HG03097 (cell line): ENCODE measurements at regions not wholly inside any gene's neighbourhood (a gene's known extent, or its start where the extent isn't known, plus 50 kb on each side); places are given as distances from the start of the nearest gene placed in this dataset.
A peak's percentile ranks its signal among the peaks of the same experiment; 100 is the strongest.

Experiments
- ATAC-seq: cut with Tn5 transposase; IDR thresholded peaks from one replicate; pipeline ENCODE4 v1.9.1; 2021; ENCODE audit not compliant: unreplicated experiment, low FRiP score

DNA sequence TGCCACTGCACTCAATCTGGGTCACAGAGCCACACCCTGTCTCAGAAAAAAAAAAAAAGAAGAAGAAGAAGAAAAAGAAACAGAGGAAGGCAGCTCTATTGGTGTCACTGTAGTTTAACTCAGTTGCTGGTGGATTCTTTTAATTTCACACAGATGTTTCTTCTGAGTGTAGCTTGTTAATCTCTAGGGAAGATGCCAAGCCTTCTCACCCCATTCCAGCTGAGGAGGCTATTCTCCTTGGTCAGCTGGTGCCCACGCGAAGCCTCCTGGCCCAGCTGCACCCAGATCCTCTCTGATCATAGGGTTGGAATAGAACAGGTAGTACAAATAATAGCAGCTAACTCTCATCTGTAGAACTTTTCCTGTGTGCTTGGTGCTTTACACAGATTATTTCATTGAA lies 113.8 kb upstream of the SPRY4 start:
- ATAC-seq = no peak

DNA sequence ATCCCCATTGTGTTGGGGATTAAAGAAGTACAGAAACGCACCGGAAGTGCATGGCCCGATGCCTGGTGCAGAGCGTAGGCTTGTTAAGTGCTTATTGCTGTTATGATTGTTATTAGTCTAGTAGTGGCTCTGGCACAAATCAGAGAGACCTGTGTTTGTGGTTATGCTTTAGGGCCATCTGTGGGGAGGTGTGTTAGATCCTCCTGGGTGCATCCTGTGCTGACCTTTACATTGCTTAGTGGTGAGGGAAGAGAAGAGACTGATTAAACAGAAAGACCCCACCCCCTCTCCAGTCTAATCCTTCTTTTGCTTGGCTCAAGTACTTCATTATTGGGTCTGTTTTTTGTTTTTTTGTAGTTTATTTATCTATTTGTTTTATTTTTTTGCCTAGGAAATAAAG lies 112.7 kb upstream of the SPRY4 start:
- ATAC-seq = no peak

DNA sequence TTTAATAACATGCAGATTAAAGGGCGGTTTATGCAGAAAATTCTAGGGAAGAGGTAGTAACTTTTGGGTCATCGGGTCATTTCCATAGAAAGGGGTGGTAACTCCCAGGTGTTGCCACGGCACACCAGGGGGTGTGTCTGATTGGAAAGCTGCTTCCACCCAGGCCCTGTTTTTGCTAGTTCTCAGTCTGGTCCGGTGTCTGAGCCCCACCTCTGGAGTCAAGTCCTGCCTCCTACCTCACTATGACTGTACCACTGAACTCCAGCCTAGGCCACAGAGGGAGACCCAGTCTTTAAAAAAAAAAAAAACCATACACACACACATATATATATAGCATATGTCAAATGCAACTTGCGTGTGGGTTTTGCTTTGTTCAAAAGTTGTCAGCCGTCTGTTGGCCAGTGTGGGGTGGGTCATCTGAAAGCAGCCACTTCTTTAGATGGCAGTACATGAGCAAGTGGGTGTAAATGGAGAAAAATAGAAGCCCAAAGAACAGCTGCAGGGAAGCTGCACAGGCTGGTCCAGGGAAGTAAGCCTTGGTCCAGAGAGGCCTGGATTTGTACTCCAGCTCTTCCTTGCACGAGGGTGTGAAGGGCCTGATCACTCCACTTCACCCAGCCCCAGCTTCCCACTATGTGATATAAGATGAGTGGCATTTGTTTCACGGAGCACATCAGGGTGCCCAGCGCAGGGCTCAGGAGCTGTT lies 110.7 kb upstream of the SPRY4 start:
- ATAC-seq = no peak

DNA sequence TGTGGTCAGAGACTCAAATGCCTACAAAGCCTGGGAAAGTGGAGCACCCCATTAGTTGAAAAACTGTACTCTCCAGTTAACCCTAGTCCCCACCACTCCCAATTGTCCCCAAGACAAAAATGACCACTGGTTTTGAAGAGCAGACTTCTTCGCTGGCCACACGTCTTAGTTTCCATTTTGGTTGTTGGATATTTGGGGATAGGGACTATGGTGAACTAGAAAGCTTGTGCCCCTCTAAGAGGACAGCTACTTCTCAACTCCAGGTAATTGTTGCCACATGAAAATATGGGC lies 109.4 kb upstream of the SPRY4 start:
- ATAC-seq = no peak

DNA sequence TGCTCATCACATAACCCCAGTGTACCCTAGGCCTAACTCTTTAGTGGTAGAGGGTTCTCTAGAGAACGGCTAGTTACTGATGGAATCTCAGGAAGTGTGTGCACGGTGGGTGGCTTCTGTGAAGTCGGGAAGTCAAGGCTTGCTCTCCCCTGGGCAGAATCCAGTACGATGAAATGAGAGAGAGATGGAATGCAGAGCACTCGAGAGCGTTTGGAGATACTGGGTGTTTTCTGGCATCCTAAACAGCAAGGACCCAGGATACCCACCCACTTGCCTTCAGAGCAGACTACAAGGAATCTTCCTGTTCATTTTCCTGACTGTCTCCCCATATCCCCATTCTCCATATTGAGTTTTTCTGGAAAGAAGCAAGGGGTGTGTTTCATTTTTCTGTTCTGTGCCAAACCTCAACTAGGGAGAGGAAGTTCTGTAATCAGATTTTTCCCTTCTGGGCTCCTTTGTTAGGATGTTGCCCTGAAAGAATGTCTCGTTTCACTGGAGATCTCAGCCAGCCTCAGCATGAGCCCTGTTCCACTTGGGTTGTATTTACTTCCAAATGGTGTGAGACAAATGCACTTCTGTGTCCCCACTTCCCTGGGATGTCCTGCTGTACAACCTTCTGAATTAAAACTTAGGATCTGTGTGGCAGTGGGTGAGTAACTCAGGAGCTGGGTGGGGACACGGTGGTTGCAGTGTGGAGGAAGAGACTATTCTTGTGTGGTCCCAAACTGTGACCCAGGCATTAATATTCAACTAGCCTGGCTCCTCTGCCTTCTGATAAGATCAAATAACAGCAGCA lies 108.9 kb upstream of the SPRY4 start:
- no peak for ATAC-seq

DNA sequence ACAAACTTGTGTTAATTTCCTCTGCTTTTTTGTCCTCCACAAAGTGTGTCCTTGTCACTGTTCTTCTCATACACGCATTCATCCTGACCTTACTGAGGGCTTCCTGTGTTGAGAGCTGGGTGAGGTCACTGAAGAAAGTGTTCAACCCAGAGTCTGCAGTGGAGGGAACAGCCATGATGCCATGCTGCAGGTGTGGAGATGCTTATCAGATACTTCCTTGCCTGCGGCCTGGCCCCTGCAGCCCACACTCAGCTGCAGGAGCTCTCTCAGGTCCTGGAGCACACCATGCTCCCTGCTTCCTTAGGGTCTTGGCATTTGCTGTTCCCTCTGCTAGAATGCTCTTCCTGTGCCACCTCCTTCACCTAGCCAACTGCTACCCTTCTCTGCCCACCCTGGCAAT lies 108.1 kb upstream of the SPRY4 start:
- ATAC-seq = peak; percentile 49

DNA sequence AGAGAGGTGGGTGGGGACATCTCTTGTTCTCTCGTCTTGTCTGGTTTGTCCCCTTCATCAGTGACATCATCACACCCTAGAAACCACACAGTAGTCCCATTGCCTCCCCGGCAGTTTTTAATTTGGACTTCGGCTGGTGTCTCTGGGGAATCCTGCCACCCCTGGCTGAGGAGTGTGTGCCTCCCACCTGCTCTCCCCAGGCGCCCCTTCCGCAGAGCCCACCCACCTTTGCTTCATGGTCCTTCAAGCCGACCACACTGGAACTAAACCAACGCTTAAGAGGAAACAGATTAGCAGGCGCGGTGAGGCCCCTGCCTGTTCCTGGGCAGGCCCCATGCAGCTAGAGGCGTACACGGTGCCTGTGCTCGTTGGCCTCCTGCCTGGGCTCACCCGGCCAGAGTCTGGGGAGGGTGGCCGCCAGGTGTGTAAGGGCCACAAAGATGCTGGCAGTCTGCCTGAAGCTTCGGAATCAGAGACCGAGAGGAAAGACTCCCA lies 107.6 kb upstream of the SPRY4 start:
- peak; percentile 59 for ATAC-seq

DNA sequence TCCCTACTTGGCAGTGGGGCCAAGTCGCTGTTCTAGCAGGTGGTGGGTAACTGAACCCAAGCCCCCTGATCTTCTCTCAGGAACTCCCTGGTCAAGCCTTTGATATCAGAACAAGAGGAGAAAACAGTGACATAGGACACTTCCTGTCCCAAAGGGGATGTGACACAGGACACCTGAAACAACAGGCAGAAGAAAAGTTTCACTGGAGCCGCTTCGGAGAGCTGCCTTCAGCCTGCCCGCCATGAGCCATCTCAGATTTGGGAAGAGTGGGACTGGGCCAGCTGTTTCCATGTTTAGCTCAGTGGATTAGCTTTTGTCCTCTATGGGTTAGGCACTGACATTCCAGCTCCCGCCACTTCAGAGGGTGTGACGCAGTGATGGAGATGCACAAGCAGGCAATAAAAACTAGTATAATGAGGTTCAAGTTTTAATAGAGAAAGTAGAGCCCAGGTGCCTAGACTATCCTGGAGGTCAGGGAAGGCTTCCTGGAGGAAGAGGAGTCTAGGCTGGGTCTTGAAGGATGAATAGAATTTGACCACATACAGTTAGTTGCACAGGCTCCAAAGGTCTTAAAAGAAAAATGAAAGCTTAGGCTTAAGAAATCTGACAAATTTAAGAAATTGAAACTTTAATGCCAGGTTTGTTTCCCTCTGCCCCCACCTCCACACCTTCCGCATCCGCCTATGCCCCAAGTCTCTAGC lies 104.1 kb upstream of the SPRY4 start:
- no peak for ATAC-seq

DNA sequence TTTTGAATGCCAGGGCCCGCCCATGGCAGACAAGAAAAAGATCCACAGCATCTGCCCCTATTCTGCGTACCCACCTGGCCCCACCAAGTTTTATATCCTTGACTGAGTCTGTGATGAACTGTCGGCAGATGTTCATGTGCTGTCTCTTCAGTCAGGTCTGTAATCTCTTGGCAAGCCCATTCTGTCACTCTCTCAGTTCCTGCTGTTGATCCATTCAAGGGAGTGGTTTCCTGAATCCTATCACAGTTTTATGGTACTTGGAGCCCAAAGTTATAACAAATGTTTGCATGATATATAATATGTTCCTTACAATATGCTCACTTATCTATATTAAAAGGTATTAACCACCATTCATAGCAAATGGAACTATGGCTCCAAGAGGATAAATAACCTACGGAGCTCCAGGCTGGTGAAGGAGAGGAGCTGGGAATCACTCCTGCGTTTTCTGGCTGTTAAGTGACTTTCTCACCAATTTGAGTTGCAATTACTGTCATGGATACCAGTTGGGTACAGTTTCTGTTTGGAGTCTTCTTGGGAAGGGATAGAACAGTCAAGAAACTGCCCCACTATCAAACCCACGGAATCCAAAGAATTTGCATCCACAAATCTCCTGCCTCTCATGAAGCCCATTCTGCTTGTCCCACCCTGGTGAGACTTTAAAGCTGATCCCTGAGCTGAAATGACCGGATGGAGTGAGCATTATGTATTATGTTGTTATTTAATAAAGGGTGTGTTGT lies 103.4 kb upstream of the SPRY4 start:
- ATAC-seq = no peak

DNA sequence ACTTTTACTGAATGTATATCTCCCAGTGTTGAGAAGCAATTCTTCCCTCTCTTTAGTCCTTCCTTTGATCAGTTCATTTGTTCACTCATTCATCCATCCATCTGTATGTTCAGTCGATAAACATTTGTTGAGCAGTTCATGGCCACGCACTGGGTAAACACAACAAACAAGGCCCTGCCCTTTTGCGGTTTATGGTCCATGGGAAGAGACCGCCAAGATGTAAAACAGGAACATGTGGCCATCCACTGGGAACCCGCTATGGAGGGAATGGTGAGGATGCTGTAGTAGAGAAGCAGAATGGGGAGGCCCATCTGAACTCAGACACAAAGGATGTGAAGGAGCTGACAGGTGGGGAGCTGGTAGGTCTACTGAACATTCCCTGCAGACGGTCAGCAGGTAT lies 102.7 kb upstream of the SPRY4 start:
- ATAC-seq = no peak

DNA sequence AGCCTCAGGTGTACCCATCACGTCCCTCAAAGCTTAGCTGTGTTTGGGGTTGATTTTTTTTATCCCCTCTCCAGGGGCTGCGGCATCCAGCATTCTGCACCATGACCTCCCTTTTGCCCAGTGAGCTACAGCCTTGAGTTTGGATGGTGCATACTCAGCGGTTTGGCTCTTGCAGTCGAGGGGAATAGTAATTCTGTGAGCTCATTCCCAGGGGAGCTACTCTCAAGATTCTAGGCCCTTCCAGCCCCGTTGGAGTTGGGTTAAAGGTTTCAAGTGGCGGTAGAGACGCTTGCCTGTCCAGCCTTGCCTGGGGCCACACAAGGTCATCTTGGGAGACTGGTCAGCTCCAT lies 102.2 kb upstream of the SPRY4 start:
- no peak for ATAC-seq

DNA sequence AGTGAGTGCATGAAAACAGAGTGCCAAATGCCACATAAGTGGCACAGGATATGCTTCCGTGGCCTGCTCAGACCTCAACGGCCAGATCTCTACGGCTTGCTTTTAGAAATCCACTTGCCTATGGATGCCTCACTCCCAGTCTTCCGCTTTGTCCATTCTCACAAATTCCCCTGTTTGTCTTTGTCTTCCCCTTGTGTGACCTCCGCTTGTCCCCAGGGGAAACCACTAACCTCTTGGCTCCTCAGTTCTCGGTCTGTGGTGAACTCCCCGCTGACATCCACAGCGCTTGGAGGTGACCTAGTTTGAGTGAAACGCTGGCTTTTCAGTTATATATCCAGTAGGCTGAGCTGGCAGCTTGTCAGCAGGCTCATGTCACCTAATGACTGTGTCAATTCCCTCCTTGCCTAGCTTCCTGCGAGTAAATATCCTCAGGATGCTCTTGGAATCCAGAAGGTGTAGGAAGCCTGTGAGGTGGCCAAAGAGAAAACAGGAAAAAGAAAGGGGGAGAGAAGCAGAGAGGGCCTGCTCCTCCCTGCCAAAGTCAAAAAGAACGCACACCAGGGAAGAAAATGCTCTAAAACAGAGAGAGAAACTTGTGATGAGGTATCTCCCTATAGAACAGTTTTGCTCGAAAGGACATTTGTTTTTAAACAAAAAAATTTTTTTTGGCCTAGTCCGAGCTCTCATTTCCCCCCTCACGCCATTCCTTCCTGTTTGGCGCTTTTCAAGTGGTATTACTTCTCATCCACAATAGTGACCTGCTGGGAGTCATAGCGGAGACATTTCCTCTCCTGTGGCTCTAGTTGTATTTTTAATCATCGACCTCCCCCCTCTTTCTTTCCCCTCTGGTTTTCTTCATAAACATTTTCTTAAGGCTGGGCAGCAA lies 101.6 kb upstream of the SPRY4 start:
- ATAC-seq = no peak

DNA sequence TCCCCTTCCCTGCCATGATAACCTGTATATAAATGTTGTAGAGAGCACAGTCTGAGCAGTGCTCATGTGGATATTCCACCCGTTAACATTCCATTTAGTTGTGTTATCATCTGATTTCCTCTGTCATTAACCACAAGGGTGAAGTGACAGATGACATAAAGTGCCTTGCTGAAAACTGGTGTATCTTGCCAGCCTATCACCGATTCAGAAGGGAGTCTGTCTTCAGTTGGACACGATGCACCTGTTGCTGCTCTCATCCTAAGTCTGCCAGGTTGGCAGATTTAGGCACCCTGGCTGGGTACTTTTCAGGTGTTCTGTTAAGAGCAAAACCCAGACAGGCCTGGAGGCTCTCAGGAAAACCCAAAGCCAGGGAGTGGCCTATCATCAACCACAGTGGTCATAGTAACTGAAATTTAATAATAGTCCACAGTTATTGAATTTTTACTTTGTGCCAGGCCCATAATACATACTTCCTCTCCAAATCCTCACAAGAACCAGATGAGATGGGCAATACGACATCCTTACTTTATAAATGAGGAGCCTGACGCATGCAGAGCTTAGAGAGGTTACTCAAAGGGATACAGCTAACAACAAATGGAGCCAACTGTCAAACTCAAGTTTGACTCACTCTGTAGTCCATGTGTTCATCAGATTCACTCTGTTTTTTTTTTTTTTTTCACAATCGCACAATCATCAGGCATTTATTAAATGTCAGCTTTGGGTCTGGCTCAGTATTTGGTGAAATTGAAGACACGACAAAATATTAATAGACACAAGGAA lies 100.7 kb upstream of the SPRY4 start:
- no peak for ATAC-seq

DNA sequence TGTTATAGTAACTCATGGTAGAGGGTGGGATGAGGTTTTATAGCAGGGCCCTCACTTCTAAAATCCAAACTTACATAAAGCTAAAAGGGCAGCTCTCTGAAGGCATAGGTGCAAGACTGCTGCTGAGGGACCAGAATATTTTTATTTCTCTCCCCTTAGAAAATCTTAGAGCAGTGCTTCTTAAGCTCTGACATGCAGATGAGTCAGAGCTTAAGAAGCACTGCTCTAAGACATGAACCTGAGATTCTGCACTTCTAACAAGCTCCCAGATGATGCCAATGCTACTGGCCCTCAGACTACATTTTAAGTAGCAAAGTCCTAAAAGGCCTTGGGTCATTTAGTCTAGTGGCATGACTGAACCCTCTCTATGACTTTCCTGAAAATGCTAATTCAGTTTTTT lies 97.6 kb upstream of the SPRY4 start:
- no peak for ATAC-seq

DNA sequence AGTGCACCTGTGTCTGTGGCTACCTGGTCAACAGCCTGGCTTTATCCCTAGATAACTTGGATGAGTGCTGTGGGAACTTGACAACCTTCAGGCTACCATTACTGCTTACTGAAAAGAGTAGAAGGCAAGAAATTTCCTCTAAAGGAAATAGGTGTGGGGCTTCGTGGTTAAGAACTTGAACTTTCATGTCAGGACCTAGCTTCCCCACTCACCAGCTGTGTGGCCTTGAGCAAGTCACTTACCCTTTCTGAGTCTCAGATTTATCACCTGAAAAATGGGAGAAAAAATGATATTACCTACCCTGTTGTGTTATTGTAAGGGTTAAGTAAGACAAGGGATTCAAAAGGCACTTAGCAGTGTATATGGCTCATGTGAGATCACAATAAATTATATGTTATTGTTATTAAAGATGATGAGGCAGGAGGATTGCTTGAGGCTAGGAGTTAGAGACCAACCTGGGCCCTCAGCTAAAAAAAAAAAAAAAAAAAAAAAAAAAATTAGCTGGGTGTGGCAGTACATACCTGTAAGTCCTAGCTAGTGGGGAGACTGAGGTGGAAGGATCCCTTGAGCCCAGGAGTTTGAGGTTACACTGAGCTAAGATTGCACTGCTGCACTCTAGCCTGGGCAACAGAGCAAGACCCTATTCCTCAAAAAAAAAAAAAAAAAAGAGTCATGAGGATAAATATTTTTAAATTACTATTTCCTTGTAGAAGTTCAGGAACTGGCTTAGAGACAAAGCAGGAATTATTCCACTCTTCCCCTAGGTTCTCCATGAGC lies 97.0 kb upstream of the SPRY4 start:
- ATAC-seq = no peak

DNA sequence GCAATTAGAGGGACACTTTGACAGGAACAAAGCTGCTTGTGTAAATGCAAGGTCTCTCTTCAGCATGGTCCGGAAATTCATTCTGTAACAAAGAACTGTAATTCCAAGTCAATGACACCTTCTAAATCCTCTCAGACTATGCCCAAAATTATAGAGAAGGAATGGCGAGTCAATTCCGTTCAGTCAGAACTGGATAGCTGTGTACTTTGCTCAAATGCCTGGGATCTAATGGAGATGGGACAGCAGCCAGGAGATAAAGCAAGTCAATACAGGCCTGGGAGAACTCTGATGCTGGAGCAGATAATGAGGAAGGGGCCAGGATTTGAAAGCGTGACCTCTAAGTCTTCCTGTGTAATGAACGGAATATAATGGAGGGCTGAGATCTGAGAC lies 96.4 kb upstream of the SPRY4 start:
- ATAC-seq = no peak

DNA sequence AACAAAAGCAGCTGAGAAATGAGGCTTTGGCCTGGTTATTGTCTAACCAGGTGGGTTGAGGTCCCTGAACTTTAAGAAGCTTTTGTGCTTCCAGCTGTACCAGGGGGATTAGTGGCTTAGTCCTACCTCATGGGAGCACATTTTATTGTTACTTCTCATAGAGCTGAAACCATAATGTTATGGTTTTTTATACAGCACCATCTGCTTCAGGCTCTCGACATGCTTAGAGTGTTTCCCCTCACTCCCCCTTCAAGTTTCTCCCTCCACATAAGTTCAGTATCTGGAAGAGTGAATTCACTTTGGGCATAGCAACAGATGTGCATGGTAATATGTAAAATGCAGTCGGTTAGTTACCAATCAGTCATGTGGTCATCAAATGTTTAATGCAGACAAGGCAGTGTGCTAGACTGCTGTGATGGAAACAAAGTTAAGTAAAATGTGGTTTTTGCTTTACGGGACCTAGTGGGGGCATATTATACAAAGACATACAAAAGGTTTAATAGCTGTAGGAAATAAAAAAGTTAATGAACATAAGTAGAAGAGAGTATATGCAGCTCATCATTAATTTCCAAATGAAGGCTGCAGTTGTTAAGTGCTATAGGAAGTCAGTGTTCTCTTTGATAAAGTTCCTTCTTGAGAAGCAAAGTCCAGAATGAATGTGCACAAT lies 95.9 kb upstream of the SPRY4 start:
- ATAC-seq = peak; percentile 35

DNA sequence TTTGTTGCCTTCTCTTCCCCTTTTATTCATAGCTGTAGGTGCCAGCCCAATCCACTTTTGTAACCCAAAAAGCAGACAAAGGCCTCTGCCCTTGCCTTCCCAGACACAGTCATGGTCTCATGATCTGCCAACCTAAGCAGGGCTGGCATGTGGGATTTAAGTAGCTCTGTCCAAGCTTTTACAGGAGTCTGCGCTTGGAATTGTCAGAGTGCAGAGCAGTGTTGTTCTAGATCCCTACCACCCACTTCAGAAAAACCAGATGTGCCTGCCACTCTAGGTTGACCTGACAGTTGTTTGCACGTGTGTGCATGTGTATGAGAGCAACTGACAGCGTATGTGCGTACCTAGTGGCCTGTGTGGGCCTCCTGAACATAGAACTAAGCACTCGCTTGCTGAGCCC lies 87.8 kb upstream of the SPRY4 start:
- ATAC-seq = no peak
